Suprapubic skin (tissue), 4 donors: ENCODE measurements at regions not wholly inside any gene's neighbourhood (a gene's known extent, or its start where the extent isn't known, plus 50 kb on each side); places are given as distances from the start of the nearest gene placed in this dataset.

Experiments
- DNase-seq, 2 donors: peaks; one replicate each; pipeline ENCODE4 v3.0.0-alpha.2; 2019; ENCODE audit warnings: low spot score in 2 of 2
- H3K27ac ChIP-seq: fragments of 200-600 bp; sonication (generic); one replicate; pipeline ENCODE4 v1.5.1; 2019
- H3K27me3 ChIP-seq: fragments of 200-600 bp; sonication (generic); one replicate; pipeline ENCODE4 v1.5.1; 2019
- H3K36me3 ChIP-seq: fragments of 200-600 bp; sonication (generic); one replicate; pipeline ENCODE4 v1.5.1; 2019
- H3K4me1 ChIP-seq: fragments of 200-600 bp; sonication (generic); one replicate; pipeline ENCODE4 v1.5.1; 2019
- H3K4me3 ChIP-seq: fragments of 200-600 bp; sonication (generic); one replicate; pipeline ENCODE4 v1.5.1; 2019; ENCODE audit warnings: mild to moderate bottlenecking
- H3K9me3 ChIP-seq: fragments of 200-600 bp; sonication (generic); one replicate; pipeline ENCODE4 v1.5.1; 2019
- CTCF ChIP-seq, 2 donors: fragments of 200-600 bp in 1 of 2; fragments of 450-650 bp in 1 of 2; sonication (generic) in 1 of 2; IDR thresholded peaks; one replicate each; pipeline ENCODE4 v1.5.1; 2016 to 2019; ENCODE audit warnings: antibody characterized with exemption in 2 of 2, mild to moderate bottlenecking in 1 of 2, moderate library complexity in 1 of 2
- EP300 ChIP-seq: sonication (generic); formaldehyde crosslinking; IDR thresholded peaks from one replicate; pipeline ENCODE4 v1.6.1; 2017; ENCODE audit warnings: antibody characterized with exemption
- POLR2A ChIP-seq, 2 donors: fragments of 450-650 bp; IDR thresholded peaks; one replicate each; pipeline ENCODE4 v1.6.1; 2017; ENCODE audit warnings: antibody characterized with exemption in 2 of 2, mild to moderate bottlenecking in 2 of 2, moderate library complexity in 2 of 2
- POLR2AphosphoS5 ChIP-seq, 3 donors: sonication (generic); formaldehyde crosslinking; IDR thresholded peaks; one replicate each; pipeline ENCODE4 v1.6.1; 2017; ENCODE audit warnings: antibody characterized with exemption in 3 of 3
- WGBS: methylation state at CpG from one replicate; pipeline ENCODE4 v1.1.5; 2018; 5-methylcytosine and 5-hydroxymethylcytosine counted together

- no peaks in the 10 kb centered on the region for H3K36me3 ChIP-seq
- TF ChIP-seq EP300 (no peak), POLR2A (IDR thresholded peaks at IDR 0.05) (no peak), POLR2AphosphoS5 (IDR thresholded peaks at IDR 0.05) (no peak), CTCF (IDR thresholded peaks at IDR 0.05) (no peak)
- WGBS = 41% methylated on average over 1 of the region's 1 CpG
- no peak overlapping the region for H3K27ac ChIP-seq
- no peaks in the 10 kb centered on the region for H3K9me3 ChIP-seq
- peaks cover 7% of the 10 kb centered on the region for H3K4me1 ChIP-seq
- no peaks in the 10 kb centered on the region for H3K27me3 ChIP-seq
- H3K4me3 ChIP-seq = no peak overlapping the region
- DNase-seq = no peak
These were observed 169.1 kb downstream of the KCTD12 start for GRCh38 chr13:76717092-76717491.

- no peak overlapping the region for H3K27ac ChIP-seq
- WGBS = 37% methylated on average over 5 of the region's 5 CpGs
- H3K9me3 ChIP-seq = no peaks in the 10 kb centered on the region
- no peak for DNase-seq
- TF ChIP-seq POLR2AphosphoS5 (IDR thresholded peaks at IDR 0.05) (no peak), POLR2A (IDR thresholded peaks at IDR 0.05) (no peak), EP300 (no peak), CTCF (IDR thresholded peaks at IDR 0.05) (no peak)
- H3K4me1 ChIP-seq = peaks cover 20% of the 10 kb centered on the region
- H3K36me3 ChIP-seq = no peaks in the 10 kb centered on the region
- no peak overlapping the region for H3K4me3 ChIP-seq
- no peaks in the 10 kb centered on the region for H3K27me3 ChIP-seq
These were observed 170.6 kb downstream of the KCTD12 start for GRCh38 chr13:76715621-76716020.

- Histone ChIP-seq H3K27me3 (no peaks in the 10 kb centered on the region), H3K4me1 (peaks cover 22% of the 10 kb centered on the region), H3K27ac (no peak overlapping the region), H3K4me3 (no peak overlapping the region), H3K36me3 (no peaks in the 10 kb centered on the region), H3K9me3 (no peaks in the 10 kb centered on the region)
- WGBS = 81% methylated on average over 4 of the region's 4 CpGs
- no peak for DNase-seq
- TF ChIP-seq POLR2AphosphoS5 (IDR thresholded peaks at IDR 0.05) (no peak), CTCF (IDR thresholded peaks at IDR 0.05) (no peak), EP300 (no peak), POLR2A (IDR thresholded peaks at IDR 0.05) (no peak)
These were observed 171.1 kb downstream of the KCTD12 start for GRCh38 chr13:76715075-76715474.

- 92% methylated on average over 1 of the region's 1 CpG for whole genome bisulfite sequencing
- Histone ChIP-seq H3K9me3 (no peaks in the 10 kb centered on the region), H3K27ac (no peak overlapping the region), H3K4me1 (peaks cover 24% of the 10 kb centered on the region), H3K36me3 (no peaks in the 10 kb centered on the region), H3K4me3 (no peak overlapping the region), H3K27me3 (no peaks in the 10 kb centered on the region)
- TF ChIP-seq EP300 = no peak
- no peak for TF ChIP-seq POLR2A (IDR thresholded peaks at IDR 0.05)
- no peak for TF ChIP-seq POLR2AphosphoS5 (IDR thresholded peaks at IDR 0.05)
- TF ChIP-seq CTCF (IDR thresholded peaks at IDR 0.05) = no peak
- DNase-seq = no peak
These were observed 172.9 kb downstream of the KCTD12 start for GRCh38 chr13:76713280-76713679.

GRCh38 chr13:76711550-76712182 lies 174.5 kb downstream of the KCTD12 start:
- Histone ChIP-seq H3K27me3 (no peaks in the 10 kb centered on the region), H3K27ac (peak overlapping the region; percentile 26), H3K4me3 (no peak overlapping the region), H3K9me3 (no peaks in the 10 kb centered on the region), H3K36me3 (no peaks in the 10 kb centered on the region), H3K4me1 (peaks cover 24% of the 10 kb centered on the region)
- no peak for DNase-seq
- 29% methylated on average over 3 of the region's 3 CpGs for WGBS
- no peak for TF ChIP-seq EP300
- TF ChIP-seq POLR2AphosphoS5 (IDR thresholded peaks at IDR 0.05) = peak in 2 of 3 donors; percentile 23 to 32

- WGBS = 83% methylated on average over 1 of the region's 1 CpG
- no peaks in the 10 kb centered on the region for H3K36me3 ChIP-seq
- no peak overlapping the region for H3K4me3 ChIP-seq
- no peak for TF ChIP-seq POLR2AphosphoS5 (IDR thresholded peaks at IDR 0.05)
- no peak for TF ChIP-seq CTCF (IDR thresholded peaks at IDR 0.05)
- no peak for TF ChIP-seq EP300
- no peak for TF ChIP-seq POLR2A (IDR thresholded peaks at IDR 0.05)
- no peak for DNase-seq
- H3K9me3 ChIP-seq = no peaks in the 10 kb centered on the region
- H3K4me1 ChIP-seq = peaks cover 24% of the 10 kb centered on the region
- H3K27ac ChIP-seq = no peak overlapping the region
- no peaks in the 10 kb centered on the region for H3K27me3 ChIP-seq
These were observed 176.4 kb downstream of the KCTD12 start for GRCh38 chr13:76709851-76710250.
